EL (cell line): ENCODE measurements at regions not wholly inside any gene's neighbourhood (a gene's known extent, or its start where the extent isn't known, plus 50 kb on each side); places are given as distances from the start of the nearest gene placed in this dataset.

Experiments
- DNase-seq: peaks from one replicate; pipeline ENCODE4 v3.0.0-alpha.2; 2016

- DNase-seq = no peak
Measured at GRCh38 chr13:26456650-26457049, 100.8 kb upstream of the WASF3 start.

GRCh38 chr13:26457212-26457611 lies 100.3 kb upstream of the WASF3 start:
- DNase-seq = peak; percentile 89

GRCh38 chr13:26458196-26458749 lies 99.2 kb upstream of the WASF3 start:
- DNase-seq = no peak

GRCh38 chr13:26459276-26460131 lies 98.0 kb upstream of the WASF3 start:
- DNase-seq = peak; percentile 34

- DNase-seq = peak; percentile 20
Measured at GRCh38 chr13:26460648-26461047, 96.8 kb upstream of the WASF3 start.

GRCh38 chr13:26463296-26463695 lies 94.2 kb upstream of the WASF3 start:
- no peak for DNase-seq

GRCh38 chr13:26463848-26464247 lies 93.6 kb upstream of the WASF3 start:
- no peak for DNase-seq

GRCh38 chr13:26465514-26465913 lies 92.0 kb upstream of the WASF3 start:
- DNase-seq = peak; percentile 20

- DNase-seq = no peak
Measured at GRCh38 chr13:26465954-26466353, 91.5 kb upstream of the WASF3 start.

- DNase-seq = no peak
Measured at GRCh38 chr13:26468265-26468801, 89.2 kb upstream of the WASF3 start.

- DNase-seq = no peak
Measured at GRCh38 chr13:26469602-26470001, 87.9 kb upstream of the WASF3 start.

GRCh38 chr13:26471807-26472206 lies 85.7 kb upstream of the WASF3 start:
- DNase-seq = no peak

GRCh38 chr13:26473571-26474230 lies 83.8 kb upstream of the WASF3 start:
- no peak for DNase-seq

- no peak for DNase-seq
Measured at GRCh38 chr13:26474286-26474685, 83.2 kb upstream of the WASF3 start.

GRCh38 chr13:26475176-26476110 lies 82.0 kb upstream of the WASF3 start:
- no peak for DNase-seq

GRCh38 chr13:26476111-26476781 lies 81.2 kb upstream of the WASF3 start:
- peak; percentile 48 for DNase-seq

- DNase-seq = no peak
Measured at GRCh38 chr13:26476782-26477142, 80.7 kb upstream of the WASF3 start.

- DNase-seq = no peak
Measured at GRCh38 chr13:26477681-26478080, 79.8 kb upstream of the WASF3 start.

GRCh38 chr13:26480246-26480855 lies 77.1 kb upstream of the WASF3 start:
- peak; percentile 54 for DNase-seq

GRCh38 chr13:26482451-26483197 lies 74.9 kb upstream of the WASF3 start:
- DNase-seq = peak; percentile 71

- DNase-seq = no peak
Measured at GRCh38 chr13:26483546-26483945, 73.9 kb upstream of the WASF3 start.
